Hematopoietic multipotent progenitor cell treated with erythropoietin and hydrocortisone succinate and interleukin-3 and kit ligand, for 17 days (in vitro differentiated cells): ENCODE measurements at regions not wholly inside any gene's neighbourhood (a gene's known extent, or its start where the extent isn't known, plus 50 kb on each side); places are given as distances from the start of the nearest gene placed in this dataset.
"Not testable (repeated sequence)": the region's sequence is repeated elsewhere in the genome, so short reads cannot be mapped to it uniquely, and the experiment has no call there.

Source experiments
- DNase-seq: peaks from one replicate; pipeline ENCODE4 v3.0.0-alpha.2; 2015; ENCODE audit warnings: low spot score

GRCh38 chr16:17556276-17557052, 85.7 kb upstream of the XYLT1 start:
- DNase-seq, result peak; percentile 5

GRCh38 chr16:17555176-17555575, 84.4 kb upstream of the XYLT1 start:
- no peak for DNase-seq

GRCh38 chr16:17552351-17552750, 81.6 kb upstream of the XYLT1 start:
- DNase-seq, result no peak

- not testable (repeated sequence) for DNase-seq
Measured at GRCh38 chr16:17551682-17552081, 80.9 kb upstream of the XYLT1 start.

- no peak for DNase-seq
Measured at GRCh38 chr16:17548825-17549224, 78.1 kb upstream of the XYLT1 start.

- peak; percentile 27 for DNase-seq
Measured at GRCh38 chr16:17544785-17545184, 74.0 kb upstream of the XYLT1 start.

- DNase-seq, result no peak
Measured at GRCh38 chr16:17544304-17544703, 73.5 kb upstream of the XYLT1 start.

- no peak for DNase-seq
Measured at GRCh38 chr16:17543073-17543472, 72.3 kb upstream of the XYLT1 start.

GRCh38 chr16:17541324-17541723, 70.6 kb upstream of the XYLT1 start:
- DNase-seq, result no peak

GRCh38 chr16:17538927-17539326, 68.2 kb upstream of the XYLT1 start:
- DNase-seq, result no peak

- no peak for DNase-seq
Measured at GRCh38 chr16:17532338-17532995, 61.7 kb upstream of the XYLT1 start.

GRCh38 chr16:17529982-17530760, 59.4 kb upstream of the XYLT1 start:
- no peak for DNase-seq

GRCh38 chr16:17526956-17527937, 56.5 kb upstream of the XYLT1 start:
- DNase-seq, result no peak

GRCh38 chr16:17524656-17525055, 53.9 kb upstream of the XYLT1 start:
- DNase-seq, result no peak

- no peak for DNase-seq
Measured at GRCh38 chr16:17520561-17520960, 49.8 kb upstream of the XYLT1 start.
